Spleen (tissue), 7 donors: ENCODE measurements at regions not wholly inside any gene's neighbourhood (a gene's known extent, or its start where the extent isn't known, plus 50 kb on each side); places are given as distances from the start of the nearest gene placed in this dataset.

Experiments
- POLR2A ChIP-seq, 3 donors: fragments of 450-650 bp; IDR thresholded peaks; one replicate each; pipeline ENCODE4 v1.5.1; 2017; ENCODE audit warnings: antibody characterized with exemption in 3 of 3, mild to moderate bottlenecking in 1 of 3
- POLR2AphosphoS5 ChIP-seq, 3 donors: sonication (generic); formaldehyde crosslinking; IDR thresholded peaks; one replicate each; pipeline ENCODE4 v1.5.1; 2017; ENCODE audit warnings: antibody characterized with exemption in 3 of 3
- TF ChIP-seq, protein P1 (sequence below), 11 experiments: fragments of 200-600 bp in 7 of 11; fragments of 450-650 bp in 4 of 11; sonication (generic) in 4 of 11; IDR thresholded peaks in 8 of 11; conservative IDR thresholded peaks in 3 of 11; 1 replicate in 7 of 11; 2 replicates in 4 of 11; pipeline versions ENCODE4 v1.4.0 to v1.8.0; 2016 to 2021; ENCODE audit warnings: antibody characterized with exemption in 11 of 11, inconsistent platforms in 4 of 11, mild to moderate bottlenecking in 1 of 11
- donor health status: DM: no; HTN: no; CAD: no; lungs with moderate emphysema.
- donor health status: DM: no; HTN: no; CAD: no.
- donor health status: DM: no; HTN: no; CAD: no.

DNA sequence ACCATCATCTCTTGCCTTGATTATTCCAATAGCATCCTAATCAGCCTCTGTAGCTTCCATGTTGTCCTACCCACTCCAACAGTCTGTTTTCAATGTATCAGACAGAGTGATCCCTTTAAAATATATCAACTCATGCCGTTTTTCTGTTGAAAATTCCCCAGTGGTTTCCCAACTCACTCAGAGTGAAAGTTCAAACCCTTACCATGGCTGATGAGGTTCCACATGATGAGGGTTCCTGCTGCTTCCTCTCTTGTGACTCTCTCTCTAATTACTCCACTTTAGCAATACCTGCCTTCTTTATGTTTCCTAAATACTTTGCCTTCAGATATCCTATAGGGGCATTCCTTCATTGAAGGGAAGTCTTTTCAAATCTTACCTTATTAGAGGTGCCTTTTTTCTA lies 334.7 kb downstream of the PPP1R2C start:
- TF ChIP-seq, protein P1, sequence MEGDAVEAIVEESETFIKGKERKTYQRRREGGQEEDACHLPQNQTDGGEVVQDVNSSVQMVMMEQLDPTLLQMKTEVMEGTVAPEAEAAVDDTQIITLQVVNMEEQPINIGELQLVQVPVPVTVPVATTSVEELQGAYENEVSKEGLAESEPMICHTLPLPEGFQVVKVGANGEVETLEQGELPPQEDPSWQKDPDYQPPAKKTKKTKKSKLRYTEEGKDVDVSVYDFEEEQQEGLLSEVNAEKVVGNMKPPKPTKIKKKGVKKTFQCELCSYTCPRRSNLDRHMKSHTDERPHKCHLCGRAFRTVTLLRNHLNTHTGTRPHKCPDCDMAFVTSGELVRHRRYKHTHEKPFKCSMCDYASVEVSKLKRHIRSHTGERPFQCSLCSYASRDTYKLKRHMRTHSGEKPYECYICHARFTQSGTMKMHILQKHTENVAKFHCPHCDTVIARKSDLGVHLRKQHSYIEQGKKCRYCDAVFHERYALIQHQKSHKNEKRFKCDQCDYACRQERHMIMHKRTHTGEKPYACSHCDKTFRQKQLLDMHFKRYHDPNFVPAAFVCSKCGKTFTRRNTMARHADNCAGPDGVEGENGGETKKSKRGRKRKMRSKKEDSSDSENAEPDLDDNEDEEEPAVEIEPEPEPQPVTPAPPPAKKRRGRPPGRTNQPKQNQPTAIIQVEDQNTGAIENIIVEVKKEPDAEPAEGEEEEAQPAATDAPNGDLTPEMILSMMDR (IDR thresholded peaks at IDR 0.05 in 8 of 11, conservative IDR thresholded peaks at IDR 0.05 in 3 of 11) = no peak
- TF ChIP-seq POLR2A (IDR thresholded peaks at IDR 0.05) (no peak), POLR2AphosphoS5 (IDR thresholded peaks at IDR 0.05) (no peak)
